HG03469 (cell line): ENCODE measurements at regions not wholly inside any gene's neighbourhood (a gene's known extent, or its start where the extent isn't known, plus 50 kb on each side); places are given as distances from the start of the nearest gene placed in this dataset.

Experiments
- ATAC-seq: cut with Tn5 transposase; IDR thresholded peaks from one replicate; pipeline ENCODE4 v1.9.1; 2021; ENCODE audit warnings: mild to moderate bottlenecking, moderate library complexity, moderate number of reproducible peaks; ENCODE audit not compliant: unreplicated experiment

GRCh38 chr20:24862606-24863005, 86.5 kb upstream of the CST7 start:
- ATAC-seq = no peak

GRCh38 chr20:24863356-24863755, 85.7 kb upstream of the CST7 start:
- no peak for ATAC-seq

GRCh38 chr20:24866008-24866407, 83.1 kb upstream of the CST7 start:
- no peak for ATAC-seq

GRCh38 chr20:24866742-24867141, 82.3 kb upstream of the CST7 start:
- no peak for ATAC-seq

- ATAC-seq = no peak
Measured at GRCh38 chr20:24867556-24867955, 81.5 kb upstream of the CST7 start.

GRCh38 chr20:24868396-24868927, 80.6 kb upstream of the CST7 start:
- no peak for ATAC-seq

- ATAC-seq = no peak
Measured at GRCh38 chr20:24868959-24869358, 80.1 kb upstream of the CST7 start.

GRCh38 chr20:24870057-24870456, 79.0 kb upstream of the CST7 start:
- no peak for ATAC-seq

- ATAC-seq = no peak
Measured at GRCh38 chr20:24870881-24871280, 78.2 kb upstream of the CST7 start.

- ATAC-seq = no peak
Measured at GRCh38 chr20:24871480-24872213, 77.4 kb upstream of the CST7 start.

- peak; percentile 31 for ATAC-seq
Measured at GRCh38 chr20:24872291-24873024, 76.6 kb upstream of the CST7 start.

- ATAC-seq = no peak
Measured at GRCh38 chr20:24873025-24873620, 75.9 kb upstream of the CST7 start.

- ATAC-seq = no peak
Measured at GRCh38 chr20:24875078-24875477, 74.0 kb upstream of the CST7 start.

GRCh38 chr20:24877652-24878051, 71.4 kb upstream of the CST7 start:
- ATAC-seq = peak; percentile 54

- ATAC-seq = no peak
Measured at GRCh38 chr20:24878657-24879056, 70.4 kb upstream of the CST7 start.

GRCh38 chr20:24879875-24880274, 69.2 kb upstream of the CST7 start:
- ATAC-seq = no peak

- no peak for ATAC-seq
Measured at GRCh38 chr20:24880356-24880755, 68.7 kb upstream of the CST7 start.

GRCh38 chr20:24890286-24890685, 58.8 kb upstream of the CST7 start:
- no peak for ATAC-seq

GRCh38 chr20:24891546-24892393, 57.3 kb upstream of the CST7 start:
- ATAC-seq = no peak

- ATAC-seq = no peak
Measured at GRCh38 chr20:24892522-24892921, 56.5 kb upstream of the CST7 start.

GRCh38 chr20:24892931-24893330, 56.1 kb upstream of the CST7 start:
- ATAC-seq = no peak
